ENCODE measurements at regions not wholly inside any gene's neighbourhood (a gene's known extent, or its start where the extent isn't known, plus 50 kb on each side); places are given as distances from the start of the nearest gene placed in this dataset.

GRCh38 chr10:36676756-36677430, 448.5 kb upstream of the ANKRD30A start:
- H3K9ac ChIP-seq (ENCODE audit: insufficient read depth in 1 of 2, low read length in 2 of 2): no peak overlapping the region
- ATAC-seq (ENCODE audit: insufficient read depth, low FRiP score) (no peak), DNase-seq (no peak)
- H3K4me3 ChIP-seq: no peak overlapping the region
- H3K9me3 ChIP-seq (ENCODE audit: control insufficient read depth in 4 of 4, insufficient read depth in 3 of 4, low read length in 3 of 4): peaks cover 0 to 4% (median 0%) of the 10 kb centered on the region in 4 donors
- H3K27ac ChIP-seq (ENCODE audit: low read depth in 1 of 2, low read length in 1 of 2): no peak overlapping the region
- WGBS, 2 donors: 75 to 80% methylated on average over 6 of the region's 6 CpGs
- no peaks in the 10 kb centered on the region for H3K27me3 ChIP-seq (ENCODE audit: control insufficient read depth in 3 of 3, insufficient read depth in 3 of 3, low read length in 2 of 3)
- no peaks in the 10 kb centered on the region for H3K4me1 ChIP-seq (ENCODE audit: control insufficient read depth in 5 of 5, insufficient read depth in 5 of 5, low read length in 5 of 5)
- H3K36me3 ChIP-seq (ENCODE audit: control insufficient read depth in 4 of 4, insufficient read depth in 4 of 4, low read length in 4 of 4): no peaks in the 10 kb centered on the region
- TF ChIP-seq CTCF (IDR thresholded peaks at IDR 0.05; ENCODE audit: control extremely low read depth, extremely low read depth): no peak

- no peak overlapping the region for H3K4me3 ChIP-seq
- H3K4me1 ChIP-seq (ENCODE audit: control insufficient read depth in 5 of 5, insufficient read depth in 5 of 5, low read length in 5 of 5): no peaks in the 10 kb centered on the region
- ATAC-seq (ENCODE audit: insufficient read depth, low FRiP score) (no peak), DNase-seq (no peak)
- 49 to 56% methylated on average over 1 of the region's 1 CpG for WGBS, 2 donors
- H3K9me3 ChIP-seq (ENCODE audit: control insufficient read depth in 4 of 4, insufficient read depth in 3 of 4, low read length in 3 of 4): peaks cover 0 to 4% (median 0%) of the 10 kb centered on the region in 4 donors
- no peak for TF ChIP-seq CTCF (IDR thresholded peaks at IDR 0.05; ENCODE audit: control extremely low read depth, extremely low read depth)
- no peaks in the 10 kb centered on the region for H3K36me3 ChIP-seq (ENCODE audit: control insufficient read depth in 4 of 4, insufficient read depth in 4 of 4, low read length in 4 of 4)
- H3K9ac ChIP-seq (ENCODE audit: insufficient read depth in 1 of 2, low read length in 2 of 2): no peak overlapping the region
- no peaks in the 10 kb centered on the region for H3K27me3 ChIP-seq (ENCODE audit: control insufficient read depth in 3 of 3, insufficient read depth in 3 of 3, low read length in 2 of 3)
- H3K27ac ChIP-seq (ENCODE audit: low read depth in 1 of 2, low read length in 1 of 2): no peak overlapping the region
Observed at GRCh38 chr10:36676321-36676720, 449.1 kb upstream of the ANKRD30A start.

- ATAC-seq (ENCODE audit: insufficient read depth, low FRiP score): no peak
- H3K4me3 ChIP-seq: no peak overlapping the region
- H3K9me3 ChIP-seq (ENCODE audit: control insufficient read depth in 4 of 4, insufficient read depth in 3 of 4, low read length in 3 of 4): peaks cover 0 to 4% (median 0%) of the 10 kb centered on the region in 4 donors
- H3K9ac ChIP-seq (ENCODE audit: insufficient read depth in 1 of 2, low read length in 2 of 2): no peak overlapping the region
- no peaks in the 10 kb centered on the region for H3K36me3 ChIP-seq (ENCODE audit: control insufficient read depth in 4 of 4, insufficient read depth in 4 of 4, low read length in 4 of 4)
- no peaks in the 10 kb centered on the region for H3K4me1 ChIP-seq (ENCODE audit: control insufficient read depth in 5 of 5, insufficient read depth in 5 of 5, low read length in 5 of 5)
- no peak for TF ChIP-seq CTCF (IDR thresholded peaks at IDR 0.05; ENCODE audit: control extremely low read depth, extremely low read depth)
- no peak for DNase-seq
- H3K27ac ChIP-seq (ENCODE audit: low read depth in 1 of 2, low read length in 1 of 2): no peak overlapping the region
- no peaks in the 10 kb centered on the region for H3K27me3 ChIP-seq (ENCODE audit: control insufficient read depth in 3 of 3, insufficient read depth in 3 of 3, low read length in 2 of 3)
- WGBS, 2 donors: 70 to 78% methylated on average over 4 of the region's 4 CpGs
Observed at GRCh38 chr10:36675458-36675880, 449.9 kb upstream of the ANKRD30A start.

GRCh38 chr10:36671607-36672006, 453.8 kb upstream of the ANKRD30A start:
- H3K4me3 ChIP-seq: no peak overlapping the region
- ATAC-seq (ENCODE audit: insufficient read depth, low FRiP score) (no peak), DNase-seq (no peak)
- H3K36me3 ChIP-seq (ENCODE audit: control insufficient read depth in 4 of 4, insufficient read depth in 4 of 4, low read length in 4 of 4): no peaks in the 10 kb centered on the region
- peaks cover 0 to 2% (median 0%) of the 10 kb centered on the region in 5 donors for H3K4me1 ChIP-seq (ENCODE audit: control insufficient read depth in 5 of 5, insufficient read depth in 5 of 5, low read length in 5 of 5)
- H3K27me3 ChIP-seq (ENCODE audit: control insufficient read depth in 3 of 3, insufficient read depth in 3 of 3, low read length in 2 of 3): no peaks in the 10 kb centered on the region
- WGBS, 2 donors: 80 to 84% methylated on average over 8 of the region's 8 CpGs
- H3K27ac ChIP-seq (ENCODE audit: low read depth in 1 of 2, low read length in 1 of 2): no peak overlapping the region
- TF ChIP-seq CTCF (IDR thresholded peaks at IDR 0.05; ENCODE audit: control extremely low read depth, extremely low read depth): no peak
- H3K9me3 ChIP-seq (ENCODE audit: control insufficient read depth in 4 of 4, insufficient read depth in 3 of 4, low read length in 3 of 4): peaks cover 0 to 5% (median 0%) of the 10 kb centered on the region in 4 donors
- no peak overlapping the region for H3K9ac ChIP-seq (ENCODE audit: insufficient read depth in 1 of 2, low read length in 2 of 2)
